ENCODE measurements at regions not wholly inside any gene's neighbourhood (a gene's known extent, or its start where the extent isn't known, plus 50 kb on each side); places are given as distances from the start of the nearest gene placed in this dataset.

DNA sequence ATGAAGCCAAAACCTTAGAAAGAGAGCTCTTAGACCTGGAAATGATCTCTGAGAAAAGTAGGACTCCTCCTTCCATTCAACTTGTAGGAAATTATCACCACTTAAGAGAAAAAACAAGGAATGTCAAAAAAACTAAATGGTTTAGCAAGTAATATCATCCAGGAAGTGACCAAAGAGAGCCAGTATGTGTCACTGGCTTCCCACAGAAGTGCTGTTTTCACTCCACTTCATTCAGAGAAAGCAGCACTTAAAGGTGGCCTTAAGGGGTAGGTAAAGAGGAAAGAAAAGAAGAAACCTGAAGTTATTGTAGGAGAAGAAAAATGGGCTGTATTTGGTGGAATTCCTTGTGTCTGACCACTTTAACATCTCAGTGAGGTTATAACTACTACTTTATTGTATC lies 414.4 kb upstream of the ETAA1 start:
- DNase-seq: no peak

- DNase-seq: no peak
Observed at GRCh38 chr2:66984864-66985263, 412.3 kb upstream of the ETAA1 start.

DNA sequence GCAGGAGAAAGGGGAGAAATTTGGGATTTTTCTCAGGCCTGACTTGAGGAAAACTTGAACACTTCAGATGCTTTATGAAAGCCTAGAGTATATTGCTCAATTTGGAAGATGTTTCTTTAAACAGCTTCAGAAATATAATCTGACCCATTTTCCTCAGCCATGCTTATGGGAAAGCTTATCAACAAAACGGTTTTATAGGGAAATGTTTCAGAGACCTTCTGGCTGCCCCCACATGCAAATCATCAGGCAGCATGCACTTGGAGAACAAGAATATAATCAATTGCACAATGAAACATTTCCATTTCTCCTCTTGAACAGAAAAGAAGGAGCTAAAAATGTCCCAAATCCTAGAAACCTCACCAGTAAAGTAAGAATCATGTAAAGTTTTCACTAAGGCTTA lies 411.2 kb upstream of the ETAA1 start:
- DNase-seq: no peak

- no peak for DNase-seq
Observed at GRCh38 chr2:66987733-66988132, 409.4 kb upstream of the ETAA1 start.

DNA sequence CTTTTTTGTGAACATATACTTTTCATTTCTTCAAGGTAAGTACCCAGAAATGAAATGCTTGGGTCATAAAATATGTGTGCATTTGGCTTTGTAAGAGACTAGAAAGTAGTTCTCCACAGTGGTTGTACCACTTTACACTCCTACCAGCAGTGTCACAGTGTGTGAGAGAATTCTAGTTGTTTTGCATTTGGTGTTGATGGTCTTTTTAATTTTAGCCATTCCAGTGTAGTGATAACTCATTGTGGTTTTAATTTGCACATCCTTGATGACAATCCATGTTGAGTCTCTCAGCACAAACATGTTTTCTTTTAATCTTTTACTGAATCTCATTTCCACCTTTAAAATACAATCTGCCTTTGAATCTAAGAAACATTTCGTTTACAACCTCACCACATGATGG lies 402.5 kb upstream of the ETAA1 start:
- DNase-seq: no peak

GRCh38 chr2:66995636-66996035 lies 401.5 kb upstream of the ETAA1 start:
- DNase-seq: no peak

- DNase-seq: no peak
Observed at GRCh38 chr2:67002618-67003371, 394.3 kb upstream of the ETAA1 start.

DNA sequence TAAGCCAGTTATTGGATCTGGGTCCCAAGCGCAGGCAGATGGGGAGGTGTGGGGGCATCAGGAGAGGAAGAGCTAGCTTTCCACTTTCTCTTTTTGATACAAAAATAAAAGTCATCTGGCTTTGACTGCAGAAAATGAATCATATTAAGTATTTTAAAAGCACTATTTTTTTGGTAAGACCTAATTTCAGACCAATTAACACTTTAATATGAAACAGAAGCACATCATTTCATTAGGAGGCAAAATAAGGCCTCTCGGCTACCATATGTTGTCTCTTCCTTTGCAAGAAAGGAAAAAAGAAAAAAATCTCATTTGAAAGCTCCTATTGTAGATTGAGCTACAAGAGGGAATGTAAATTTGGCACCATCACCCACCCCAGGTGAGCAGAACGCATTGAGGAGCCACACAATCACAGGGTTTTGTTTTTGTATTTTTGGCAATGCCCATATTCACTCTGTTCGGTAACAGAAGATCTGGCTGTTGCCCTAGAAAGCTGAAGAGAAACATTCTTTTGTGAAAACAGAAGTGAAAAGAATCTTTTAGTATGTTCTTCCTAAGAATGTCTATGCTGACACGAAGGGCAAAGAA lies 390.7 kb upstream of the ETAA1 start:
- no peak for DNase-seq

- no peak for DNase-seq
Observed at GRCh38 chr2:67008155-67008554, 389.0 kb upstream of the ETAA1 start.

- DNase-seq: no peak
Observed at GRCh38 chr2:67012165-67012564, 385.0 kb upstream of the ETAA1 start.

- no peak for DNase-seq
Observed at GRCh38 chr2:67013821-67014220, 383.3 kb upstream of the ETAA1 start.

GRCh38 chr2:67015681-67016080 lies 381.5 kb upstream of the ETAA1 start:
- no peak for DNase-seq

DNA sequence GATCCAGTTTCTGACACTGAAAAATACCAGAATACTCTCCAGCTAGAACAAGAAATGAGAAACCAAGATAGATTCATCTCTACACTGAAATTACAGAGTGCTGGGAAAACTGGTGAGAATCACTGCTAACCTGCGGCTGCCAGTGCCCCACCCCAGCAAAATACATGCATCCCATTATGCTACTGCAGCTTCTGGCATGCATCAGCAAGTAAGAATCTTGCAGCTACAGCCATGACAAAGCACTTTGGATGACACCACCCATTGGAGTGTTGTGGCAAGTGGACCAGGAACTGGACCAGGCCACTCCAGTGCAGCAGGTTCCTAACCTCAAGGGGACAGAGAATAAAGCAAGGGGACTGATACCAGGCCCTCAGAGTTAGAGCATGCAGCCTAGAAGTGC lies 378.8 kb upstream of the ETAA1 start:
- no peak for DNase-seq

DNA sequence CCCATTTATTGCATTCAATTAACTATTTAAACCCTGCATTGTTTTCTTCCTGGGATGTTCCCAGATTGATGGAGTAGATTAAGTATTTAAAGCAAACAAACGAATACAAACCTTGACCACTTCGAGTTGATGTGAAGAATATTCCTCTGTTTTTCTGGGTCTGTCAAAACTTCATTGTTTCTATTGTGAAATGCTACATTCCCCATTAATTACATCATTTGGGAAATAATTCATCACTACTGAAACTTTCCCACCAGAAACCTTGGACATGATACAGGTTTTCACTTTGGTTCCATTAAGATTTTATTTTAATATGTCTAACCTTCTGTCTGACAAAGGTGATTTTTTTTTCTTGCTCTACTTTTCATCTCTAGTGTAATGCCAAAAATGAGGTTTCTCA lies 365.1 kb upstream of the ETAA1 start:
- no peak for DNase-seq

GRCh38 chr2:67036444-67036843 lies 360.7 kb upstream of the ETAA1 start:
- DNase-seq: peak; percentile 34

DNA sequence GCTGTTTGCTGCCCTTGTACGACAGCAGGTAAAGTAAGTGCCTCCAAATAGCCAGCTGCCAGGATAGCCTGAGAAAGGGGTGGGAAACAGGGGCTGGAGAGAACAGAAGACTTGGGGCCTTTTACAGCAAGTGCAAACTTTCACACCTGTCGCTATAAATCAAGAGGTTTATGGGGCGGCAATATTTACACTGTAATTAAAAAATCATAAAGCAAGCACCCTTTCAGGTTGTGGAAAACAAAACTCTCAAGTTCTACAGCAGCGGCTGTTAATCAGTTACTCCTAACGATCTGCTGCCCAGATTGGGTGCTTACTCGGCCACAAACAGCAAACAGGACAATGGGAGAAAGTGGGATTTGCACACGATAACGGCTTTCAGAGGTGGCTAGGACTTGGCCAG lies 359.5 kb upstream of the ETAA1 start:
- DNase-seq: peak; percentile 96

DNA sequence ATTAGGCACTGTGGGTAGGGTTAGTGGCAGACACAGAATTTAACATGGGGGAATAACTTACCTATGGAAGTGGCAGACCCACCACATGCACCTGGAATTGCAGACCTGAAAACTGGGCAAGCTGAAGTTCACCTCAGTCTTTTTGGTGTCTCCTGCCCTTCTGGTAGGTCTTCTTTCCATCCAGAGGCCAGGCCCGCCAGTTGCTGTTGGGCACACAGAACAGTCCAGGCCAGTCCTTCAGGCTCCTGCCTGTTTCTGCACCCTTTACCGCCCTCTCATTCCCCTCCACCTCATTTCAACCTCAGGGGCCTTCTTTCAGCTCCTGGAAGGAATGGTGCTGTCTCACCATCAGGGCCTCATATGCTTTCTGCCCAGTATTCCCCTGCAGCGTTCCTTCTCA lies 358.9 kb upstream of the ETAA1 start:
- no peak for DNase-seq

DNA sequence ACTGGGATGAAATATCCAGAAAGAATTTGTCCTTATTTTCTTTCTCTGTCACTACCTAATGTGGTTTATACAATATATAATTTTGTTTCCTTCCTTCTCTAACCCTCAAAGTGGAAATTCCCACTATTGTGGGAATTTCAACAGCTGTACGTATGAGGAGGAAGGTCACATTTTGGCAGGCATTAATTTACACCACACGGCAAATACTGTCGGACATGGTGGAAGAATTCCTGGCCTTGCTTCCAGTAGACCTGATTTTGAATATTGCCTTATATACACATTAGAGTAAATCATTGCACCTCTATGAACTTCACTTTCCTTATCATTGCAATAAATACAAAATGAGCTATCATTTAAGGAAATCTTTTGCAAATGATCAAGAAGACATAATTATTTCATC lies 358.1 kb upstream of the ETAA1 start:
- no peak for DNase-seq

DNA sequence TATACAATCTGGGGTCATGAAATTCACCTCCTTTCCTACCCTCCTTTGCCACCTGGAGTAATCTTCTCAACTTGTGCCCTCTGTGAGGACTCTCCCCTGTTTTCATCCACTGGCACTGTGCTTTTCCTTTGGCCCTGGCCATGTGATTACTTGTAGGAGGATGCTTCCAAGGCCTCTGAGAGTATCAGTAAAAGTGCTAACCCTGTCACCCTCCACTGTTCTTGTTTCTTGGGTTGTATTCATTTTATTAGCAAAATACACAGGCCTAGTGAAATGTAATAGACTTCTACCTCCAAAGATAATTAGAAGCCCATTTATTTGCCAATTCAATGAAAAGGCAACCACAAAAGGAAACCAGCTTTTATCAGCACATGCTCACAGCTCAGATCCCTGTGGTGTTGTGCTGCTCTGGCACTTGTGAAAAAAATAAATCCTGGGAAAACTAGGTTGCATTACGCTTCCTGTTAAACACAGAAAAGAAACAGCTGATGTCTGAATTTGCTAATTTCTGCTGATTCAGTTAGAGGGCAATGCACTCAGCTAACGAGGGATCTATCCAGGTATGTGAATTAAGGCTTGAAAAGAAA lies 357.5 kb upstream of the ETAA1 start:
- no peak for DNase-seq

DNA sequence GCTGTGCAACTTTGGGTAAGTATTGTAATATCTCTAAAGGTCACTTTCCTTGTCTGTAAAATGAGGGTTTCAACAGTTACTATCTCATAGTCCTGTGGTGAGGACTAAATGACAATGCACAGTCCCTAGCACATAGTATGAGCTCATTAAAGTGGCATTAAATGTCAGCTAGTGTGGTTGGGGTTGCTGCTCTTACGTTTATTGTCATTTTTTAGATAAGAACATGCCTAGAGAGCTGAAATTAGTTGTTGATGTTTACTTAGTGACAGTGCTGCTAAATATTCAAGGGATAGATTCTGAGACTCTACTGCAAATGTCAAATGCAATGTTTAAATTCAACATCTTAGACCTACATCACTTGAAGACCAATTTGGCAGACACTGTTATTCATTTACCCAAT lies 356.1 kb upstream of the ETAA1 start:
- DNase-seq: no peak

DNA sequence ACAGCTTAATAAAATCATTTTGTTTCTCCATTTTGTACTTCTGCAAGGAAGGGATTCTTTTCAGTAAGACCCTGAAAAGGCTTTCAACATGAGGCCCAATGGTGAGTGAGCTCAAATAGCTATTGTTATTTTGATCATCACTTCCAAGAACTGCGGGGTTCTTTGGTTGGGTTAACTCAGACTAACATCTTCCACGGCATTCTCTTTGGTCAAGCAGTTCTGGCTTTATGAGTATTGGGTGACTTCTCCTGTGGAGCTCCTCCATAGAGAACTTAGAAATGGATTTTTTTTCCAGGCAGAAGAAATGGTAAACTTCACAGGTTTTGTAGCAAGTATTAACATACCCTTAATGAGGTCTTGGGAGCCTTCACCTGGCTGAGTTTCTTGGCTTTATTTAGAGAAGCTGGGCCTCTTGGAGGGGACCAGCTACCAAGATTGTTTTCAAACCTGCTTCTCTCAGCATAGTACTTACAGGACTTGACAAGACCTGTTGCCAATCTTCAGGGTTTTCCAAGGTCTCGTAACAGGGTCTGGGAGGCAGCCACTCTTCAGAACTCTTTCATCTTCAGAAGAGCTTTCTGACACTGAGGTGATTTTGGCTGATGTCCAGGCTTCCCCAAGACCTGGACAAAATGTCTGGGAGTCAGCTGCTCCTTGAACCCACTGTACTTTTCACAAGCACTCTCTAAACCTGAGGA lies 353.2 kb upstream of the ETAA1 start:
- no peak for DNase-seq

GRCh38 chr2:67046591-67046990 lies 350.5 kb upstream of the ETAA1 start:
- no peak for DNase-seq

DNA sequence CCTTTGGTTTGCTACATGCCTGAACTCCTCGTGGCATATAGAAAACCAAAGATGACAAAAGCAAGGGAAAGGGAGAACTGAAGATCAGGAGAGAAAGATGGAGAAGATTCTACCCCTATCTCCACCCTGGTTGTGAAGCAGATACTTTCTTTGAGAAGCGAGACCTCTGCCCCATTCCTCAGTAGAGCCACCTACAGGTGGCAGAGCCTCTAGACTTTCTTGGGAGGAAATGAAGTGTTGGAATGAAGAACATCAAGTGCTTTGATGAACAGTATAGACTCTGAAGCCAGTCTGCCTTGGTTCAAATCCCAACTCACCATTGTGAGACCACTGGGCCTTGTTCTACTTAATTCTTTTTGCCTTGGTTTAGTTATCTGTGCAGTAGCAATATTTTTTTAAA lies 348.8 kb upstream of the ETAA1 start:
- no peak for DNase-seq

DNA sequence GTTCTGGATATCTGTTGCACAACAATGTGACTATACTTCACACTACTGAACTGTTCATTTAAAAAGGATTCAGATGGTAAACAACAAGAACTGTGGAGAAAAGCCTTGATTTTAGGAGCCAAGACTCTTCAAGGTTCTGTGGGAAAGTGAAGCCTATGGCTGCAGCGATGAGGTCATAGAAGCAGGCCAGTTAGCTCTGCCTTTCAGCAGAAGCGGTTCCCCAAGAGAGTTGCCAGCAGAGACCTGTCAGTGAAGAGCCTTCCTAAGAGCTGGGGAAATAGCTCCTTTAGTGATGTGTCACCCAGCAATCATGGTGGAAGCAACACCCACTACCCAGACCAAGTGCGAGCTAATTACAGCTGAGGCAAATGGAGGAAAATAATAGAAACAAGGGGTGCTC lies 346.5 kb upstream of the ETAA1 start:
- DNase-seq: peak; percentile 29

Data from DMS153 (cell line).